MM.1S (cell line): ENCODE measurements at regions not wholly inside any gene's neighbourhood (a gene's known extent, or its start where the extent isn't known, plus 50 kb on each side); places are given as distances from the start of the nearest gene placed in this dataset.

Experiments used
- DNase-seq: peaks from one replicate; pipeline ENCODE4 v3.0.0-alpha.2; 2015
- H2AFZ ChIP-seq: fragments of 300-600 bp; sonication (generic); 2 replicates; pipeline ENCODE4 v1.6.0; 2016; ENCODE audit warnings: antibody characterized with exemption, low read length
- H3F3A ChIP-seq: fragments of 300-600 bp; sonication (generic); 2 replicates; pipeline ENCODE4 v1.6.1; 2016; ENCODE audit warnings: mild to moderate bottlenecking, antibody characterized with exemption, low read length, moderate library complexity, mixed read lengths; ENCODE audit not compliant: insufficient read depth
- H3K27ac ChIP-seq: fragments of 300-600 bp; sonication (generic); 2 replicates; pipeline ENCODE4 v1.5.1; 2016; ENCODE audit warnings: mild to moderate bottlenecking, low read length
- H3K27me3 ChIP-seq: fragments of 300-600 bp; sonication (generic); replicated peaks from 2 replicates; pipeline ENCODE4 v1.6.0; 2016; ENCODE audit warnings: low read length; ENCODE audit not compliant: insufficient read depth
- H3K36me3 ChIP-seq: fragments of 300-600 bp; sonication (generic); replicated peaks from 2 replicates; pipeline ENCODE4 v1.6.1; 2016; ENCODE audit warnings: mild to moderate bottlenecking, low read length, mixed read lengths; ENCODE audit not compliant: insufficient read depth
- H3K4me1 ChIP-seq: fragments of 300-600 bp; sonication (generic); 2 replicates; pipeline ENCODE4 v1.6.1; 2016; ENCODE audit warnings: low read length, mixed read lengths
- H3K4me2 ChIP-seq: fragments of 300-600 bp; sonication (generic); 2 replicates; pipeline ENCODE4 v1.6.0; 2016; ENCODE audit warnings: low read depth, low read length
- H3K4me3 ChIP-seq: fragments of 300-600 bp; sonication (generic); 2 replicates; pipeline ENCODE4 v1.5.1; 2016; ENCODE audit warnings: low read length, mixed read lengths
- H3K79me2 ChIP-seq: fragments of 300-600 bp; sonication (generic); 2 replicates; pipeline ENCODE4 v1.6.1; 2016; ENCODE audit warnings: mixed run types, low read length, mixed read lengths
- H3K9ac ChIP-seq: fragments of 300-600 bp; sonication (generic); 2 replicates; pipeline ENCODE4 v1.6.1; 2016; ENCODE audit warnings: low read length, mixed read lengths
- H3K9me2 ChIP-seq: fragments of 300-600 bp; sonication (generic); replicated peaks from 2 replicates; pipeline ENCODE4 v1.6.1; 2016; ENCODE audit warnings: mild to moderate bottlenecking, low read length, mixed read lengths; ENCODE audit not compliant: insufficient read depth
- H3K9me3 ChIP-seq: fragments of 300-600 bp; sonication (generic); replicated peaks from 2 replicates; pipeline ENCODE4 v1.6.1; 2016; ENCODE audit warnings: mild to moderate bottlenecking, low read length, mixed read lengths; ENCODE audit not compliant: insufficient read depth
- H4K20me1 ChIP-seq: fragments of 300-600 bp; sonication (generic); 2 replicates; pipeline ENCODE4 v1.6.1; 2016; ENCODE audit warnings: mild to moderate bottlenecking, low read length, moderate library complexity, mixed read lengths; ENCODE audit not compliant: insufficient read depth
- EZH2 ChIP-seq: fragments of 300-600 bp; sonication (generic); optimal IDR thresholded peaks from 2 replicates; pipeline ENCODE3; 2017; ENCODE audit warnings: low read depth, mild to moderate bottlenecking, antibody characterized with exemption, low read length, mixed read lengths
- EZH2phosphoT487 ChIP-seq: fragments of 300-600 bp; sonication (generic); IDR thresholded peaks from 2 replicates; pipeline ENCODE4 v1.6.1; 2018; ENCODE audit warnings: antibody characterized with exemption, low read length
- TF ChIP-seq, protein P1 (sequence below): fragments of 300-600 bp; sonication (generic); IDR thresholded peaks from 2 replicates; pipeline ENCODE4 v1.5.1; 2016; ENCODE audit warnings: antibody characterized with exemption, low read length, mixed read lengths

DNA sequence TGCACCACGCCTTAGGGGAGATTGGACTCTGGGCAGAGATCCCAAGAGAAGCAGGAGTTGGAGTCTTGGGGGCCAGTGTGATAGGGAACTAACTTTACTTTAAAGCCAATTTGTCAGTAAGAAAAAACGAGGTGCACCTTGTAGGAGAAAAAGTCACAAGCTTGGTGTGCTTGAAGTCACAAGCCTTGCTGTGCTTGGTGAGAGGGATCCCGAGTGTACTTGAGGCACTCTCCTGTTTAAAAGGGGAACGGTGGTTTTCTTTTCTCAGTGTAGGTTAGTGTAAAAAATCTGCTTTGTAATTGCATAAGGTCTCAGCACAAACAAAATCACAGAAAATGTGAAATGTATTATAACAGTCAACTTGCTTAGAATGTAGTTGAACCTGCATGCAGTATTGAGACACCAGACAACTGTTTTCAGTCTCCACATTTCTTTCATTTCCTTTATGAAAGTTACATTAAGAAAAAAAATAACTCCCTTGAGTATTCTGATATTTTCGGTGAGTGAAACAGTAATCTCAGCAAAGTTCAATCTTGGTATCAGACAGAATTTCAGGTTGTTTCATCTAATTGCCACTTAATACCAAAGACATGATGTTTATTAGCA, 111.1 kb upstream of the DUSP22 start:
- Histone ChIP-seq H3K4me1 (peaks cover 39% of the 10 kb centered on the region), H3K4me2 (peak overlapping the region; percentile 67), H3K9ac (no peak overlapping the region), H3K9me2 (no peaks in the 10 kb centered on the region), H3K4me3 (peak overlapping the region; percentile 21), H3K36me3 (no peaks in the 10 kb centered on the region), H3K27ac (peak overlapping the region; percentile 72; the same call in 1 of the 2 replicates), H3K27me3 (no peaks in the 10 kb centered on the region), H3F3A (peaks cover 16% of the 10 kb centered on the region), H3K9me3 (no peaks in the 10 kb centered on the region), H2AFZ (peak overlapping the region; percentile 22; the same call in 1 of the 2 replicates), H3K79me2 (no peaks in the 10 kb centered on the region), H4K20me1 (no peaks in the 10 kb centered on the region)
- DNase-seq = peak; percentile 70
- no peak for TF ChIP-seq EZH2phosphoT487
- TF ChIP-seq, protein P1, sequence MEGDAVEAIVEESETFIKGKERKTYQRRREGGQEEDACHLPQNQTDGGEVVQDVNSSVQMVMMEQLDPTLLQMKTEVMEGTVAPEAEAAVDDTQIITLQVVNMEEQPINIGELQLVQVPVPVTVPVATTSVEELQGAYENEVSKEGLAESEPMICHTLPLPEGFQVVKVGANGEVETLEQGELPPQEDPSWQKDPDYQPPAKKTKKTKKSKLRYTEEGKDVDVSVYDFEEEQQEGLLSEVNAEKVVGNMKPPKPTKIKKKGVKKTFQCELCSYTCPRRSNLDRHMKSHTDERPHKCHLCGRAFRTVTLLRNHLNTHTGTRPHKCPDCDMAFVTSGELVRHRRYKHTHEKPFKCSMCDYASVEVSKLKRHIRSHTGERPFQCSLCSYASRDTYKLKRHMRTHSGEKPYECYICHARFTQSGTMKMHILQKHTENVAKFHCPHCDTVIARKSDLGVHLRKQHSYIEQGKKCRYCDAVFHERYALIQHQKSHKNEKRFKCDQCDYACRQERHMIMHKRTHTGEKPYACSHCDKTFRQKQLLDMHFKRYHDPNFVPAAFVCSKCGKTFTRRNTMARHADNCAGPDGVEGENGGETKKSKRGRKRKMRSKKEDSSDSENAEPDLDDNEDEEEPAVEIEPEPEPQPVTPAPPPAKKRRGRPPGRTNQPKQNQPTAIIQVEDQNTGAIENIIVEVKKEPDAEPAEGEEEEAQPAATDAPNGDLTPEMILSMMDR = no peak
- TF ChIP-seq EZH2 = no peak

DNA sequence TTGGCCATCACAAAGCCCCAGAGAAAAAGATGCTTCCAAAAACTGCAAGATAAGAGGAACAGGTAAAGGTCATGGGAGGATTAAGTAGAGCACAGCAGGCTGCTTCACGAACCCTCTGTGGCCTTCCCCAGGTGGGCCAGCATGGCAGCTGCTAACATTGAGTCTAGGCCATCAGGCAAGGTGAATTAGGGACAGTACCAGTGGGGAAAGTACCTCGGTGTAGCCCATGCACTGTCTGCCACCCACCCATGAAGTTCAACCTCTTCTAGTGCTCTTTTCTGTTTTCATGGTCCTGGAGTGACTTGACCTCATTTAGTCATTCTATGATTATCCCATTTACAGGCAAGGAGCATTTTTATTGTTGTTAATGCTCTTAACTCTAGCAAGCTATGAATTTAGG, 108.6 kb upstream of the DUSP22 start:
- Histone ChIP-seq H3K79me2 (no peaks in the 10 kb centered on the region), H3K27me3 (no peaks in the 10 kb centered on the region), H3K36me3 (no peaks in the 10 kb centered on the region), H3F3A (peaks cover 16% of the 10 kb centered on the region), H2AFZ (no peak overlapping the region), H3K9ac (no peak overlapping the region), H3K9me2 (no peaks in the 10 kb centered on the region), H3K4me3 (no peak overlapping the region), H4K20me1 (no peaks in the 10 kb centered on the region), H3K4me1 (peaks cover 45% of the 10 kb centered on the region), H3K4me2 (no peak overlapping the region), H3K27ac (no peak overlapping the region), H3K9me3 (no peaks in the 10 kb centered on the region)
- TF ChIP-seq, protein P1 = no peak
- no peak for TF ChIP-seq EZH2phosphoT487
- no peak for TF ChIP-seq EZH2
- no peak for DNase-seq

DNA sequence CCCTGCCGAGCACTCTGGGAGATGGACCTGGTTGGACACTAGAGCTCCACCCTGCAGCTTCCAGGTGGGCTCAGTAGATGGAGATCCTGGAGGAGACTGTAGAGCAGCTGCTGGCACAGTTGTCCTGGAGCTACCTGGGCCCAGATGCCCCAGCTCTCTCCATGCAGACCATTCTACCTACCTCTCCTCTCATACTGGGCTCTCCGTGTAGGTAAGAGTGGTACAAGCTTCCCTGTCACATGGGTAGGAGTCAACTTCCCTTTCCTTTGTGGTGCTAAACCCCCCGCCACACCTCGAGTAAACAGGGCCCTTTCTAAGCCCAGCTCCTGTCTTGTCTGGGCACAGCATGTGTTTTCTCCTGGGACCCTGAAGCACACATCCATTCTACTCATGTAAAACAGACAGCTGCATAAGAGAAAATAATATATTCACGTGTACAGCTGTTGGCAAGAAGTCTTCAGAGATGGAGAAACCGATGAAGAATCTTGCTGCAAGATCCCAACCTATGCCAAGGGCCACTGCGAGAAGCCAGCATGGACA, 108.1 kb upstream of the DUSP22 start:
- Histone ChIP-seq H2AFZ (no peak overlapping the region), H3F3A (peaks cover 16% of the 10 kb centered on the region), H3K9me2 (no peaks in the 10 kb centered on the region), H3K27ac (no peak overlapping the region), H3K79me2 (no peaks in the 10 kb centered on the region), H3K9me3 (no peaks in the 10 kb centered on the region), H3K4me3 (no peak overlapping the region), H3K4me2 (no peak overlapping the region), H3K9ac (no peak overlapping the region), H3K36me3 (no peaks in the 10 kb centered on the region), H3K4me1 (peaks cover 50% of the 10 kb centered on the region), H4K20me1 (no peaks in the 10 kb centered on the region), H3K27me3 (no peaks in the 10 kb centered on the region)
- TF ChIP-seq, protein P1 = no peak
- no peak for DNase-seq
